KMS-11 (cell line): ENCODE measurements at regions not wholly inside any gene's neighbourhood (a gene's known extent, or its start where the extent isn't known, plus 50 kb on each side); places are given as distances from the start of the nearest gene placed in this dataset.

Experiments used
- H2AFZ ChIP-seq: fragments of 200-600 bp; sonication (generic); 2 replicates; pipeline ENCODE4 v1.6.1; 2016; ENCODE audit warnings: antibody characterized with exemption, mixed run types, low read depth
- H3K27ac ChIP-seq: fragments of 200-600 bp; sonication (generic); 2 replicates; pipeline ENCODE4 v1.6.1; 2016; ENCODE audit warnings: mild to moderate bottlenecking, mixed run types
- H3K27me3 ChIP-seq: fragments of 200-600 bp; sonication (generic); 2 replicates; pipeline ENCODE4 v1.6.1; 2017; ENCODE audit warnings: mild to moderate bottlenecking, low read depth, mixed run types, moderate library complexity; ENCODE audit not compliant: insufficient read depth
- H3K36me3 ChIP-seq: fragments of 200-600 bp; sonication (generic); 2 replicates; pipeline ENCODE4 v1.6.1; 2017; ENCODE audit warnings: mild to moderate bottlenecking, mixed run types; ENCODE audit not compliant: insufficient read depth
- H3K4me1 ChIP-seq: fragments of 200-600 bp; sonication (generic); 2 replicates; pipeline ENCODE4 v1.6.1; 2016; ENCODE audit warnings: mild to moderate bottlenecking, low read depth, mixed run types; ENCODE audit not compliant: poor library complexity, severe bottlenecking
- H3K4me2 ChIP-seq: fragments of 200-600 bp; sonication (generic); 2 replicates; pipeline ENCODE4 v1.7.0; 2016; ENCODE audit warnings: mild to moderate bottlenecking, mixed run types
- H3K4me3 ChIP-seq: fragments of 200-600 bp; sonication (generic); IDR thresholded peaks from 2 replicates; pipeline ENCODE4 v1.6.1; 2017; ENCODE audit warnings: low read depth, low read length, mixed read lengths; ENCODE audit not compliant: insufficient read depth
- H3K79me2 ChIP-seq: fragments of 200-600 bp; sonication (generic); 2 replicates; pipeline ENCODE4 v1.6.1; 2016; ENCODE audit warnings: low read depth, mixed run types; ENCODE audit not compliant: insufficient read depth
- H3K9ac ChIP-seq: fragments of 200-600 bp; sonication (generic); 2 replicates; pipeline ENCODE4 v1.6.1; 2016; ENCODE audit warnings: mild to moderate bottlenecking, mixed run types
- H4K20me1 ChIP-seq: fragments of 200-600 bp; sonication (generic); 2 replicates; pipeline ENCODE4 v1.6.1; 2016; ENCODE audit warnings: mild to moderate bottlenecking, mixed run types; ENCODE audit not compliant: insufficient read depth
- TF ChIP-seq, protein P1 (sequence below): fragments of 200-600 bp; sonication (generic); conservative IDR thresholded peaks from 2 replicates; pipeline ENCODE4 v1.6.1; 2017; ENCODE audit warnings: low read depth, mild to moderate bottlenecking, antibody characterized with exemption, low read length, moderate library complexity, mixed read lengths

DNA sequence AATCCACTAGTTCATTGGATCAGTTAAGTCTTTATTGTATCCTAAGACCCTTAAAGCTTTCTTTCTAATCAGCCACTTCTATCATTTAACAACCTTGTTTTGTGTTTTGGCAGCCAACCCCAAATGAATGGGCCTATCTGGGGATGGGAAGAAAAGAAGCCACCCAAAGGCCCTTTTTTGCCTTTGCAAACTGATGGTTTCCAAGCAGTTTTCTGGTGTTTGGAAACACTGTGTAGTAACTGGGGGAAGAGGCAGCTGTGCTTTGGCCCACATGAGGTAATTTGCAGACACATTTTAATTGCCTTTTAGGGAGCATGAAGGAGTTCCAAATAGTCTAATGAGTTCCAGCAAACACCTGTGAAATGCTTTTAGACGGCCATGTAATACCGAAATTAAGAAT, 1751.3 kb upstream of the WWC1 start:
- TF ChIP-seq, protein P1, sequence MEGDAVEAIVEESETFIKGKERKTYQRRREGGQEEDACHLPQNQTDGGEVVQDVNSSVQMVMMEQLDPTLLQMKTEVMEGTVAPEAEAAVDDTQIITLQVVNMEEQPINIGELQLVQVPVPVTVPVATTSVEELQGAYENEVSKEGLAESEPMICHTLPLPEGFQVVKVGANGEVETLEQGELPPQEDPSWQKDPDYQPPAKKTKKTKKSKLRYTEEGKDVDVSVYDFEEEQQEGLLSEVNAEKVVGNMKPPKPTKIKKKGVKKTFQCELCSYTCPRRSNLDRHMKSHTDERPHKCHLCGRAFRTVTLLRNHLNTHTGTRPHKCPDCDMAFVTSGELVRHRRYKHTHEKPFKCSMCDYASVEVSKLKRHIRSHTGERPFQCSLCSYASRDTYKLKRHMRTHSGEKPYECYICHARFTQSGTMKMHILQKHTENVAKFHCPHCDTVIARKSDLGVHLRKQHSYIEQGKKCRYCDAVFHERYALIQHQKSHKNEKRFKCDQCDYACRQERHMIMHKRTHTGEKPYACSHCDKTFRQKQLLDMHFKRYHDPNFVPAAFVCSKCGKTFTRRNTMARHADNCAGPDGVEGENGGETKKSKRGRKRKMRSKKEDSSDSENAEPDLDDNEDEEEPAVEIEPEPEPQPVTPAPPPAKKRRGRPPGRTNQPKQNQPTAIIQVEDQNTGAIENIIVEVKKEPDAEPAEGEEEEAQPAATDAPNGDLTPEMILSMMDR: no peak
- no peak overlapping the region for H3K4me3 ChIP-seq
- no peaks in the 10 kb centered on the region for H3K79me2 ChIP-seq
- H3K4me1 ChIP-seq: no peaks in the 10 kb centered on the region
- no peak overlapping the region for H3K27ac ChIP-seq
- no peaks in the 10 kb centered on the region for H4K20me1 ChIP-seq
- H2AFZ ChIP-seq: no peak overlapping the region
- H3K4me2 ChIP-seq: no peak overlapping the region
- H3K9ac ChIP-seq: no peak overlapping the region
- H3K36me3 ChIP-seq: no peaks in the 10 kb centered on the region
- no peaks in the 10 kb centered on the region for H3K27me3 ChIP-seq

DNA sequence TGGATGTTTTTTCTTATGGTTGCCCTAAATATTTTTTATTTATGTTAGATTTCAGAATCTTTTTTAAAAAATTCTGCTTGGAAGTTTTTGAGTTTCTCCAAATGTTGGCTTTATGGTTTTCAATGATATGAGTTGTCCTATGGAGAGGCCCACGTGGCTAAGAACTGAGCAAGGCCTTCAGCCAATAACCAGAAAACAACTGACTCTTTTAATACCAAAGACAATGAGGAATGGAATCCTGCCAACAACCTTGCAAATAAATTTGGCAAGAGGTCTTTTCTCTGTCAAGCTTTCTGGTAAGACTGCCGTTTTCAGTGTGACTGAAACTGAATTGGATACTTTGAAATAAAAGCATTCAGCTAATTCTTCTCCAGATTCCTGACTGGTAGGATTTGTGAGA, 1740.1 kb upstream of the WWC1 start:
- Histone ChIP-seq H3K4me1 (no peaks in the 10 kb centered on the region), H3K36me3 (no peaks in the 10 kb centered on the region), H3K27ac (no peak overlapping the region), H3K79me2 (no peaks in the 10 kb centered on the region), H3K4me2 (no peak overlapping the region), H3K9ac (no peak overlapping the region), H3K27me3 (no peaks in the 10 kb centered on the region), H2AFZ (no peak overlapping the region), H3K4me3 (no peak overlapping the region), H4K20me1 (no peaks in the 10 kb centered on the region)
- TF ChIP-seq, protein P1: no peak

DNA sequence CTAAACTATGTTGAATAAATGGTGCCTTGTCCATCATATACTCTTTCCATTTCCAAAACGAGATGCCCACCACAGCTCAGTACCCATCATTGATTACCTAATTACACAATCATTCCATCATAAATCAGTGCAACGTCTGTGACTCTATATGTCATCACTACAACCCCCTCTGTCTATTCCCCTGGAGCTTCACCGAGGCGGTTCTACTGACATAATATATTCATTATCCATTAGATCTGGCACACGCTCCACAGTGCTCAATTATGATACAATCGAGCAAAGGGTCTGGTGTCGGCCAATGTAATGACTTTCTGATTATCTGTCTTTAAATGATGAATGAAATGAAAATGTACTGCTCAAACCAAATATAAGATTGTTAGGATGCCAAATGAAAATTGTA, 1737.7 kb upstream of the WWC1 start:
- Histone ChIP-seq H3K4me1 (no peaks in the 10 kb centered on the region), H3K4me3 (no peak overlapping the region), H3K27me3 (no peaks in the 10 kb centered on the region), H3K27ac (no peak overlapping the region), H3K9ac (no peak overlapping the region), H2AFZ (no peak overlapping the region), H4K20me1 (no peaks in the 10 kb centered on the region), H3K36me3 (no peaks in the 10 kb centered on the region), H3K79me2 (no peaks in the 10 kb centered on the region), H3K4me2 (no peak overlapping the region)
- TF ChIP-seq, protein P1: no peak

DNA sequence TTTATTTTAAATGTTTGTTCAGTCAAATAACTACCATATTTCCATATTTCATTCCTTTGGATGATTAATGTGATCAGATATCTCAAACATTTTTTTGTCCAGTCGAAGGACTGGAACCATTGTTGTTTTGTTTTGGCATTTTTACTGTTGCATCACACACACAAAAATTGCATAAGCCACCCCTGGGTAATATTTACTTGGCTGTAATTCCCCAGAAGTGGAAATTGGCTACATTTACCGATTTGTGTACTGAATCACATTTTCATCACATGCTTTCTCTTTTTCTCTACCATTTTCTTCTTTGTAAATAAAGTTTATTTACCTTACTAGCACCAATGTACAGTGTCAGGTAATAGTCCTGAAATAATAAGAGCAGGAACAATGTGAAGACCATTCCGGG, 1729.7 kb upstream of the WWC1 start:
- Histone ChIP-seq H3K36me3 (no peaks in the 10 kb centered on the region), H3K9ac (no peak overlapping the region), H3K4me3 (no peak overlapping the region), H3K27ac (no peak overlapping the region), H3K27me3 (no peaks in the 10 kb centered on the region), H2AFZ (no peak overlapping the region), H3K4me2 (no peak overlapping the region), H3K79me2 (no peaks in the 10 kb centered on the region), H3K4me1 (no peaks in the 10 kb centered on the region), H4K20me1 (no peaks in the 10 kb centered on the region)
- TF ChIP-seq, protein P1: no peak

DNA sequence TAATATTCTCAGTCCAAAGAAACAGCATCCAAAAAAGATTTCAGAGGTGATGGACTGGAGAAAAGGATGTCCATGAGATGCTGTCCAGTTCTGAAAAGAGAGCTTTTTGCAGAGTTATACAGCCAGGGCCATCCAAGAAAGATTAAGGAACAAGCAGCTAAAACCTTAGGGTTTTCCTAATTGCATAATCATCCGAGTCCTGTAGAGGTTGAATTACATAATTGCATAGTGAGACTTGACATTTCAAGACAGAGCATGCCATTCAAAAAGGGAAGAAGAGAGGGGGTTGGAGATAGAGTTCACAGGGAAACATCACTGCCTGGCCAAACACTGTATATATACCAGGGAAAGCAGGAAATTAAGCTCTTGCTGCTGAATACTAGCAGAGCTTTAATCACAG, 1729.2 kb upstream of the WWC1 start:
- H3K79me2 ChIP-seq: no peaks in the 10 kb centered on the region
- H3K36me3 ChIP-seq: no peaks in the 10 kb centered on the region
- no peak overlapping the region for H2AFZ ChIP-seq
- no peak overlapping the region for H3K27ac ChIP-seq
- no peaks in the 10 kb centered on the region for H3K27me3 ChIP-seq
- no peak overlapping the region for H3K4me3 ChIP-seq
- no peaks in the 10 kb centered on the region for H4K20me1 ChIP-seq
- TF ChIP-seq, protein P1: no peak
- H3K9ac ChIP-seq: no peak overlapping the region
- H3K4me1 ChIP-seq: no peaks in the 10 kb centered on the region
- no peak overlapping the region for H3K4me2 ChIP-seq
